HG03196 (cell line): ENCODE measurements at regions not wholly inside any gene's neighbourhood (a gene's known extent, or its start where the extent isn't known, plus 50 kb on each side); places are given as distances from the start of the nearest gene placed in this dataset.

Experiments
- ATAC-seq: cut with Tn5 transposase; IDR thresholded peaks from one replicate; pipeline ENCODE4 v1.9.1; 2021; ENCODE audit not compliant: unreplicated experiment

DNA sequence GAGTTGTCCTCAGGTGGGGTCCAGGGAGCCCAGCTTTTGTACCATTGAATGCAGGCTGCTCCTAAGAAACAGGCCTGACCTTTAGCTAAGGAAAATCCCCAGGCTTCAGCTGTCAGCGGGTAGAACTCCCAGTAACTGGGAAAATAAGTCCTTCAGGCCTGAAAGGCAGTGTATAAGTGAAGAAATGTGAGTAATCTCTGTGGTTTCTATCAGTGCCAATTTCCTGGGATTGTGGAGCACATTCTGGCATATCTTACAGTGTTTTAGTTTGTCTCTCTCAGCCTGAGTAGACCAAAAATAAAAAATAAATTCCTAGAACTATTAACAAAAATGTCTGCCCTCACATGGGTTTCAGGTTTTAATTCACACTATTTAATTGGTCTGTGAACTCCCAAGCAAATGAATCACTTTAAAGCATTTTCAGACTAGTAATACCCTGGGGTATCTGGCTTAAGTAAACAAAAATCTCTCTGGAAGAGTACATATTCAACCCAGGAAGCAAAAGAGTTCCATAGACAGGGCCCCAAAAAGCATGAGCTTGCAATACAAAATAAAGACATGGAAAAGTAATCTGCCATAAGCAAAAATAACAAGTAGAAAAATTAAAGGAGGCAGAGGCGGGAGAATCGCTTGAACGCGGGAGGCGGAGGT lies 566.2 kb upstream of the NOX3 start:
- no peak for ATAC-seq

DNA sequence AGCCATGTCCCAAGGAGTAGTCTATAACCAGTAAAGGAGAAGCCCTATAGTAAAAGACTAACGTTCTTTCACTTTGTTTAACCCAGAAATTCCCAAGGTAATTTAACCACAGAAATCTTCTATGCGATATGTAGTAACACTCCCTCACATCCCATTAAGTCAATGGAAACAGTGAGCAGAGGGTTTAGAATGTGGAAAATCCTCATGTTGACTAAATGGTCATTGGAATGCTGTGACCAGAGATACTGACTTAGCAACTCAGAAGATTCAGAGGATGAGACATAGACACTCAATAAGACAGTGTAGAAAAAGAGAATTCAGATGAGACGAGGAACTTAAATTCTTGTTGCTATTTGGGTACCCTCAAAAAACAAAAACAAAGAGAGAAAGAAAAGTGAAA lies 562.2 kb upstream of the NOX3 start:
- no peak for ATAC-seq

DNA sequence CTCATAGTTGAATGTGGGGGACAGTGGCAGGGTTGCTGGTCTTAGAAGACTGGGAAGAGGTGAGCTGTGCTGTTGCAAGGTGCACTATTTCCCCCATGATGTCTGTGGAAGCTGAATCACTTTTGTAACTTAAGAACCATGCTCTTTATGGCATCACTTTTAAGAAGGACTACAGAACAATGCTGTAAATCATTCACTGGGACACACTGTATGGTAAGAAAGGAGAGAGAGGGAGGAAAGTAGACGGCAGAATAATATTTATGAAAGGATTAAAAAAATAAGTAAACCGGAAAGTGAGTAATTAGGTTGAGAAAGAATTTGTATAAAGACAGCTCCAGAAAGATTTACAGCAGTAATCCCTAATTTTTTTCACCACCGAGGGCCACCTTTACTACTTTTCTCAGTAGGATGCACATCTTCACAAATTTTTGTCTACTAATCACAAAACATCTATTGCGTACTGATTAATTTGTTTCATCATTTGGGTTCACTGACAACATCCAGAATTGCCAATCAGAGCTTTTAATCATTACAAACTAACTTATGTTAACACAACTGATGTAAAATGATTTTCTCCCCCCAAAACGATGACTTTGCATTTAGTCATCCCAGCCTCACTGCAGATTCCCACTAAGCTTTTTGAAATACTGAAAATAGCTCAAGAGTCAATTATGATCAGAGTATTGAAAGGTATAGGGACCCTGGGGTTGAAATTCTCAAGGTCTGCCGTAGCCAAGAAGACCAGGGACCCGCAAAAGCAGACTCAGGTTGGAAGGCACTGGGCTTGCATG lies 560.7 kb upstream of the NOX3 start:
- no peak for ATAC-seq

DNA sequence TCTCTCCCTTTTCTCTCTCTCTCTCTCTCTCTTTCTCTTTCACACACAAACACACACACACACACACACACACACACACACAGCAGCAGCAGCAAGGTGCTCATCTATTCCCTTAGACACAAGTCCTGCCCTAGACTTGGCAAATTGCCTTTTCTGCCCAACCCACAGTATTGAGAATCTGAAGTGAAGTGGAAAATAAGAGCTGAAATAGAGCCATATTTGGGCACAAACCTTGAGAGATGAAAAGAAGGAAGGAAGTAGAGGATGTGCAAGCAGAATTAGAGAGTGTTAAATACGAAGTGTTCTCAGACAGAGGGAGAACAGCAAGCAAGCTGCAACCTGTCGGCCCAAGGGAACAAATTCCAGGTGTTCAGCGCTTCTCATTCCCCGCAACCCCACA lies 557.5 kb upstream of the NOX3 start:
- no peak for ATAC-seq

GRCh38 chr6:156009656-156010055 lies 554.0 kb upstream of the NOX3 start:
- no peak for ATAC-seq

- ATAC-seq, result no peak
These were observed 549.2 kb upstream of the NOX3 start for GRCh38 chr6:156004796-156005195.

DNA sequence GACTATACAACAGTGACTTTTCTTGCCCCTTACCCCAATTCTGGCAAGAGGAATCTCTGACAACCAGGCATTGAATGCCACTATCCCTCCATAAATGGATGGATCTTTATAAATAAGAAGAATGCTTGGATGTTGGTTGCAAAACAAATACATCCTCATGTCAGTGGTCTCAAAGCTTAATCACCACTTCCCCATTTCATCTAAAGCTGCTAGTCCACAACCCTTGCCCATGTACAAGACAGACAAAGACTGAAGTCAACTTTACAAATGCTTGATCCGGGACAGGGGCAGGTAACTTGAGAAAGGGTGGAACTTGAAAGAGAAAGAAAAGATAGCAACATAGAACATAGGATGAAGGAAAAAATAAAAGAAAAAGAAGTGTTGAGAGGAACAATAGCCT lies 540.5 kb upstream of the NOX3 start:
- no peak for ATAC-seq

- ATAC-seq, result no peak
These were observed 539.6 kb upstream of the NOX3 start for GRCh38 chr6:155995281-155995680.

DNA sequence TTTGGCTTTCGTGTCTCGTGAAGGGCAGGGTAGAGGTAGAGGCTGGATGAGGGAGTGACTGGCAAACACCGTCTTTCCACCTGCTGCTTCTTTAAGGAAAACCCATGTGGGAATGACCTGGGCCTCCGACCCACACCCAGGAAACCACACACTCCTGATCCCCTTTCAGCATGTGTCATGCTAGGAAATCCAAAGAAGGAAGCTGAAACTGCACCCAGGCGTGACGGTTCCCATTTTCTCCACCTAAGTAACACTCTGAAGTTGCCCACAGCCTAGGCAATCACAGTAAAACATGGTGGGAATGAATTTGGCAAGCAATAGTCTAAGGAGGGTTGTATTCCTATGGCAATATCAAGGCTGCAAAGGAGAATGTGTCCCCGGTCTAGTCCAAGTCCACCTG lies 538.4 kb upstream of the NOX3 start:
- ATAC-seq, result no peak

DNA sequence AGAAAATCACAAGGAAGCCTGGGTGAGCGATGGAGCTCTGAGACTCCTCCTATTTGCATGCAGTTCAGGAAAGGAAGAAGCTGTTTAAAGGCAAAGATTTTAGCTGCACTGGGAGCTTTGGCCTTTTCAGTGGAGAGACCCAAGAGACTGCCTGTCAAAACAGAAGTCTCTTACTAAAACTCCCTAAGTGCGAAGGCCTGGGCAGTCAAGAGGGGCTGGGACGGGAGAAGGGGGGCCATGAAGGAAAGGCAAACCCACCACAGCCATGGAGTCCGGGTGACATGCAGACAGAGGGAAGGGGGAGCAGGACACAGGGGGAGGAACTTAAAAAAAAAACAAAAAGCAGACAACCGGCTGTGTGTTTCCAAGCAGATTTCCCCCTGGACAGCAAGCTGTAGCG lies 537.6 kb upstream of the NOX3 start:
- no peak for ATAC-seq

DNA sequence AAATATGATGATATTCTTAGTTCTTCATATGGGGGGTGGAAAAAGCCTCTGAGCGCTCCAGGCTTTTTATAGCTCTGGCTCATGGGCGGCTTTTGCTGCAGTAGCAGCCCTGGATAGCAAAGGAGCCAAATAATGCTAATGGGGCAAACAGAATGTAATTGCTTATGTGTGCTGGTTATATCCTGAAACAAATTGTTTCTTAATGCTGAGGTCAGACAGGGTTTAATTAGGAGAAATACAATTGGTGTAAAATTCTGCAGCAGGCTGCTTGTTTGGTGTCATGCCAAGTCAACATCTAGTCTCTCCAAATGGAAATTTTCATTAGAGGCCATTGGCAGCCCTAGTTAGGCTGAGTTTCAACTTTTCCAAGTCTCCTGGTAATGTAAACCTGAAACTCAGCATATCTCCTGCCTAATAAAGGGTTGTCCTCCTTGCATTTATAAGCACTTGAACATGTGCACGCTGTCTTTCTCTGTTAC lies 530.1 kb upstream of the NOX3 start:
- no peak for ATAC-seq

GRCh38 chr6:155980768-155981079 lies 525.1 kb upstream of the NOX3 start:
- ATAC-seq, result no peak

DNA sequence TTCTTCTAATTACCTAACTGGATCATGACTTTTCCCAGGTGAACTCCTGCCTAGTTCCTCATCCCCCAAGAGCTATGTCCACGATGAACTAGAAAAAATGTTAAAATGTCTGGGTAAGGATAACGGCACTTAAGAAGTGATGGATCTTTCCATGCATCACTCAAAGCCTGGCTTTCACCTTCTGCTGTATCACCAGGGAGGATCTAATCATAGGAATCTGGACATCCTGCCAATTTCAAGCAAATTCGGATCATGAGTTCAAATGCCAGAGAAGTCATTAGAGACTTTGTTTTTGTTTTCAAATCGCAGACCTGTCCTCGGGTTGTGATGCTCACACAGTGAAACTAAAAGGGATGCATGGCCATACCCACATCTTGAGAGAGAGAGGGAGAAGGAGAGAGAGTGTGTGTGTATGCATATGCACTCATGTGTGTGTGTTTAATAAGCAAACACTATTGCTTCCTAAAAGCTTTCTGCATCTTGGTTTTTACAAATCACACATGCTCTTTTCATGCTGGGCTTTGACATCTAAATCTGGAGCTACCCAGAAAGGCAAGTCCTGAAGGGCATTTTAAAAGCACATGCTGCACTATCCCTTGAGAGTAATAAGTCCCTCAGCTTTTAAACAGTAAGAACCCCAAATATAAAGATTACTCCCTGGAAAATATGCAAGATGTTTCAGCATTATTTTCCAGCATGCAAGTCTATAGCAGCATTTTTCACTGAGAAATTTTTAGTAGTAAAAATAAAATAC lies 524.6 kb upstream of the NOX3 start:
- ATAC-seq, result no peak

DNA sequence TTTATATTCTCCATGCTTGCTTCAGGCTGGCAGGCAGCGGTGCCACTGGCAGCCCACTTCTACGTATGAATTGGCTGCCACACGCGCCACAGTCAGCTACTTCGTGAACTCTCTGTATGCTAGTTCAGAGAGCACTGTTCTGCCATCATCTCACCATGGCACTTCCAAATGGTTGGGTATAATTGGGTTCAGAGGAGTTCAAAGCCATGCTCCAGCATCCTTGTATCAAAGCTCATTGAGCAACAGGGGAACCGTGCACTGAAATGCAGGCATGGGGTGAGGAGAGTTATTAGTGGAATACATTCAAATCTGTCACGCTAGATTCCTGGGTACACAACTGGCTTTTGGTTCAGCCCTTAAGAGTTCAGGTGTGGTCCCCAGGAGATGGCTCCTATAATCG lies 519.9 kb upstream of the NOX3 start:
- ATAC-seq, result no peak

GRCh38 chr6:155974811-155975323 lies 519.2 kb upstream of the NOX3 start:
- no peak for ATAC-seq

GRCh38 chr6:155974359-155974758 lies 518.7 kb upstream of the NOX3 start:
- ATAC-seq, result no peak

DNA sequence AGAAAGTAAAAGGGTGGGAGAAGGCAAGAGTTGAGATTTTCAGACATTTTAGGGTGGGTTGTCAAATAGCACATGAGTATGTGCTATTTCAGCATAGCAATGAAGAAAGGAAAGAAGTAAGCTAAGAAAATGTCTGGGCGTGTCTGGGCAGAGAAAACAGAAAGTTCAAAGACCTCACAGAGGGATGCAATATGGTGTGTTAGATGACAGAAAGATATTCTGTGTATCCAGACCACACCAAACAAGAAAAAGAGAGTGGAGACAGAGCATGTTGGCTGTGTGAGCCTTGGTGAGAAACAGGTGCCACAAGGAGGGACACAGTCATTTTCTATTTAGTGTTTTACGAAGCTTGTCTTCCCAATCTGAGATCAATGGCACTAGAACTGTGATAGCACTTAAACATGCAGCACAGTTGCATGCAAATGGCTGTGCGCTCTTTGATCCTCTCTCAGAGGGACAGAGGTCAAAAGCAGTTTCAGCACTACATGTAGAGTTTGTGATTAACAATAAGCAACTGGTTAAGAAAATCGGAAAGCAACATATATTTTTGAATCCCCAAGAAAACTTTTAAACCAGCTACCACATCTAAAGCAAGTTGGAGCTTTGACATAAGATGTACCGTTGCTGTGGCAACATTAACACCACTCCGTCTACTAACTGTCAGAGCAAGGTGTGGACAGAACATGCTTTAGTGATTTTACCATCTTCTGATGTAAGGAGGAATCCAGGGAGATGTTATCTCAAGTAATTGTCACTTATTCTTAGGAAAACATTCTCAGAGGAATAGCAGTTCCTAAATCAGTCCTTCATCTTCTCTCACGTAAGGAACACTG lies 515.5 kb upstream of the NOX3 start:
- ATAC-seq, result no peak

- no peak for ATAC-seq
These were observed 514.8 kb upstream of the NOX3 start for GRCh38 chr6:155970472-155970871.

DNA sequence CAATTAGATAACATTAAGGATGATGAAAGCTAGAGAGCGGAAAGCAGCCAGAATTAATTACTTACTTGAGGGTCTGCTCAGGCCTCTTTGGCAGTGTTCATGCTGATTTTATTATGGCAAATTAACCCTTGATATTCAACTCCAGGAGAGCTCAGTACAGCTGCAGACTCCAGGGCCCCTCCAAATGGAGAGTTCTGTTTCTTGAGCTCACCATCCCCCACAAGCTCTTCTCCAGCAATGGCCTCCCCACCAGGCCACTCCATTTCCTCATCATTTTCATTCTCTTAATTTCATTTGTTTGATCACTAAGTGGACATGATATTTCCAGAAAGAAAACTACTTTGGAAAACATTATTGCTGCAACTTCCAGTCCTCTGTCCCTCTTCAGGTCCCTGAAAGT lies 513.3 kb upstream of the NOX3 start:
- no peak for ATAC-seq

- no peak for ATAC-seq
These were observed 511.7 kb upstream of the NOX3 start for GRCh38 chr6:155967322-155967721.

DNA sequence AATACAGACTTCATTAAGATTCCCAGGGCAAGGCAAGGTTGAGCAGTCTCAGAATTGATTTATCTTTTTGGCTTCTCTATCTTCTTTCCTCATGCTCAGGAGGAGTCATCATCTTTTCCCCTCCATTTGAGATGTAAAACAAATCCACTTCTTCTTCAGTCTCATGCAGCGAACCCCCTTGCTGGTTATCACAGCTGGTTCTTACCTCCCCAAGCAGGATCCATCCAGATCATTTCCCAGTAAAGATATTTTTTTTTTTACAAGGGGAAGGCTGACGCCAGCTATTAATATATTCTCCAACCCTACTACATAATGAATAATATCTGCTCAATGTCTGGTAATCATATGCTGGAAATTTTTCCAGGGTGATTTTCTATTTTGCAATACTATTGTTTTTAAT lies 508.9 kb upstream of the NOX3 start:
- ATAC-seq, result no peak
